ENCODE measurements at regions not wholly inside any gene's neighbourhood (a gene's known extent, or its start where the extent isn't known, plus 50 kb on each side); places are given as distances from the start of the nearest gene placed in this dataset.

- no peak for DNase-seq (ENCODE audit: low spot score)
Observed at GRCh38 chrX:14164828-14165227, 135.1 kb upstream of the GEMIN8 start.

GRCh38 chrX:14125462-14125861 lies 95.8 kb upstream of the GEMIN8 start:
- no peak for DNase-seq (ENCODE audit: low spot score)

- no peak for DNase-seq (ENCODE audit: low spot score)
Observed at GRCh38 chrX:14124562-14124961, 94.9 kb upstream of the GEMIN8 start.

- peak; percentile 54 for DNase-seq (ENCODE audit: low spot score)
Observed at GRCh38 chrX:14095702-14096101, 66.0 kb upstream of the GEMIN8 start.

GRCh38 chrX:14094191-14094590 lies 64.5 kb upstream of the GEMIN8 start:
- no peak for DNase-seq (ENCODE audit: low spot score)

GRCh38 chrX:14084466-14084865 lies 54.8 kb upstream of the GEMIN8 start:
- no peak for DNase-seq (ENCODE audit: low spot score)

GRCh38 chrX:14083783-14084182 lies 54.1 kb upstream of the GEMIN8 start:
- DNase-seq (ENCODE audit: low spot score), result no peak

- no peak for DNase-seq (ENCODE audit: low spot score)
Observed at GRCh38 chrX:14079891-14080430, 50.3 kb upstream of the GEMIN8 start.
